A673 (cell line): ENCODE measurements at regions not wholly inside any gene's neighbourhood (a gene's known extent, or its start where the extent isn't known, plus 50 kb on each side); places are given as distances from the start of the nearest gene placed in this dataset.

Source experiments
- CTCF ChIP-seq: fragments of 300-800, 200-600 bp; sonication (generic); conservative IDR thresholded peaks from 2 replicates; pipeline ENCODE4 v1.5.1; 2017; ENCODE audit warnings: low read depth, mild to moderate bottlenecking, antibody characterized with exemption, low read length, moderate library complexity, mixed read lengths
- EZH2 ChIP-seq: fragments of 200-600 bp; sonication (generic); IDR thresholded peaks from 2 replicates; pipeline ENCODE4 v1.6.1; 2017; ENCODE audit warnings: borderline replicate concordance, low read depth, mild to moderate bottlenecking, mixed read lengths, antibody characterized with exemption, low read length; ENCODE audit not compliant: poor library complexity, severe bottlenecking

DNA sequence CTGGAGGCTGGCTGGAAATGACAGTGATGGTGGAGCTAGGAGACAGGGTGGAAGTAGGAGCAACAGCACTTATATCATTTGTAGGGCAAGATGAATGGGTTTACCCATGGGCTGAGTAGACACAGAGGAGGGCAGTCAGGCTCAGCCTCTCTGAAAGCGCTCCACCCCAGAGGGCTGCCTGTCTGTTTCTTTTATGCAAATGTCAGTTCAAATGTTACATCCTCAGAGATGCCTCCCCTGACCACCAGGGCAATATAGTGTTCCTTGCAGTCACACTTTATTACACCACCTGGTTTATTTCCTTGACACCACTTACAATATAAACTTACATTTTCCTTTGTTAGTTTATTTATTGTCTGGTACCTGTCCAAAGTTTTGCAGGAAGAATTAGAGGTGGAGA is 159.5 kb upstream of the IL12B start:
- TF ChIP-seq EZH2 (no peak), CTCF (no peak)
